ENCODE measurements at regions not wholly inside any gene's neighbourhood (a gene's known extent, or its start where the extent isn't known, plus 50 kb on each side); places are given as distances from the start of the nearest gene placed in this dataset.

- TF ChIP-seq CTCF (conservative IDR thresholded peaks at IDR 0.05; ENCODE audit: low read length) (no peak), EZH2phosphoT487 (IDR thresholded peaks at IDR 0.05; ENCODE audit: borderline replicate concordance, low read depth, low read length) (no peak)
Observed at GRCh38 chr18:60075477-60075876, 175.7 kb downstream of the PMAIP1 start.
